H1 (cell line): ENCODE measurements at regions not wholly inside any gene's neighbourhood (a gene's known extent, or its start where the extent isn't known, plus 50 kb on each side); places are given as distances from the start of the nearest gene placed in this dataset.

Experiments used
- RNF2 ChIP-seq: fragments of 200-900, 300-1000 bp; sonication (generic); IDR thresholded peaks from 2 replicates; pipeline ENCODE4 v1.7.1; 2016; ENCODE audit warnings: borderline replicate concordance, low read depth, mild to moderate bottlenecking, antibody characterized with exemption, low read length; ENCODE audit not compliant: poor library complexity, severe bottlenecking; ENCODE audit errors: missing control alignments
- SIX5 ChIP-seq: IDR thresholded peaks from 2 replicates; pipeline ENCODE4 v1.6.1; 2011; ENCODE audit warnings: mild to moderate bottlenecking, low read depth, low read length
- TCF12 ChIP-seq: IDR thresholded peaks from 2 replicates; pipeline ENCODE4 v1.6.1; 2011; ENCODE audit warnings: low read depth, mild to moderate bottlenecking, low read length

DNA sequence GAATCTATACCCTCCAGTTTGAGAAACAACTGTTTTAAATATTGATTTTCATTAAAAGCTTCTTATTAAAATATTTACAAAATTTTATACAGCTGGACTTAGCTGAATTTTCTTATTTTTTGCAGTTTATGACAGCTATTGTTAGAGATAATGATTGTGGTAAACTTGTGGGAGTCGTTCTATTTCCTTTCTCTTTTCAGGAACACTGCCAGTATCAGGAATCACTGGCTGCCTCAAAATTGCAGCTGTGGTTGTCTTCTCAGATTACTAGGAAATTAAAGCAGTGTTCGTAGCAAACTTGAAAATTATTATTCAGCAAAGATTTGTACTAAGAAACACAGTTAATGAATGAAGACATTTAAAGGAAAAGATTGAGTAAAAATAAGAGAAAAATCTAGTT lies 311.0 kb downstream of the CENPW start (continued):
- TF ChIP-seq TCF12 (no peak), SIX5 (no peak), RNF2 (no peak)
